ENCODE measurements at regions not wholly inside any gene's neighbourhood (a gene's known extent, or its start where the extent isn't known, plus 50 kb on each side); places are given as distances from the start of the nearest gene placed in this dataset.
"Not testable (repeated sequence)": the region's sequence is repeated elsewhere in the genome, so short reads cannot be mapped to it uniquely, and the experiment has no call there.

GRCh38 chrX:66930516-66930915 is 291.6 kb upstream of the EDA2R start:
- TF ChIP-seq, protein P1, sequence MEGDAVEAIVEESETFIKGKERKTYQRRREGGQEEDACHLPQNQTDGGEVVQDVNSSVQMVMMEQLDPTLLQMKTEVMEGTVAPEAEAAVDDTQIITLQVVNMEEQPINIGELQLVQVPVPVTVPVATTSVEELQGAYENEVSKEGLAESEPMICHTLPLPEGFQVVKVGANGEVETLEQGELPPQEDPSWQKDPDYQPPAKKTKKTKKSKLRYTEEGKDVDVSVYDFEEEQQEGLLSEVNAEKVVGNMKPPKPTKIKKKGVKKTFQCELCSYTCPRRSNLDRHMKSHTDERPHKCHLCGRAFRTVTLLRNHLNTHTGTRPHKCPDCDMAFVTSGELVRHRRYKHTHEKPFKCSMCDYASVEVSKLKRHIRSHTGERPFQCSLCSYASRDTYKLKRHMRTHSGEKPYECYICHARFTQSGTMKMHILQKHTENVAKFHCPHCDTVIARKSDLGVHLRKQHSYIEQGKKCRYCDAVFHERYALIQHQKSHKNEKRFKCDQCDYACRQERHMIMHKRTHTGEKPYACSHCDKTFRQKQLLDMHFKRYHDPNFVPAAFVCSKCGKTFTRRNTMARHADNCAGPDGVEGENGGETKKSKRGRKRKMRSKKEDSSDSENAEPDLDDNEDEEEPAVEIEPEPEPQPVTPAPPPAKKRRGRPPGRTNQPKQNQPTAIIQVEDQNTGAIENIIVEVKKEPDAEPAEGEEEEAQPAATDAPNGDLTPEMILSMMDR (IDR thresholded peaks at IDR 0.05) = not testable (repeated sequence)
- TF ChIP-seq ZFX (IDR thresholded peaks at IDR 0.05; ENCODE audit: borderline replicate concordance) = not testable (repeated sequence)
